NOMO-1 treated with dmso at 0.1 percent for 144 hours (cell line): ENCODE measurements at regions not wholly inside any gene's neighbourhood (a gene's known extent, or its start where the extent isn't known, plus 50 kb on each side); places are given as distances from the start of the nearest gene placed in this dataset.

Experiments used
- DNase-seq: peaks from one replicate; lab custom pipeline; 2025; ENCODE audit not compliant: unreplicated experiment; lab: John Stamatoyannopoulos, UW

DNA sequence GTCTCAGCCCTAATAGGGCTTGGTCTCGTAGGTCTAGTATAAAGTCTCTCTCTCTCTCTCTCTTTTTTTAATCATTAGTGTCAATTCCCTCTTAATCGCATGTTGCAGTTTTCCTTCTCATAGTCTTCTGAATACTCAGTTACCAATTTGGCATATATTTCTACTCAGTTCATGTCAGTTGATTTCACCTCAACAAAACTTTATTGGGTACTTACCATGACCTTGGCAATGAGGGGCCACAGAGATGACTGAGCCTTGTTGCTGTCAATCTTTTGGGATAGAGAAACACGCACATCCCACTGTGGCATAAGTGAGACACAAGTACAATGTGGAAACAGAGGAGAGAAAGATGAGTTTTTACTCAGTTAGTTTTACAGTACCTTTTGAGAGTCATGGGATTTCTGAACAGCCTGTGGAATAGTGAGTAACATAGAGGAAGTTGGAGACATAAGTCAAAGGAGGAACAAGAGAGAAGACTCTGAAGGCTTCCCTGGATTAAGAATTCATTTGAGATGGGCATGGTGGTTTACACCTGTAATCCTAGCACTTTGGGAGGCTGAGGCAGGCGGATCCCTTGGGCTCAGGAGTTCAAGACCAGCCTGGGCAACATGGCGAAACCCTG lies 150.2 kb upstream of the CBLB start:
- no peak for DNase-seq

DNA sequence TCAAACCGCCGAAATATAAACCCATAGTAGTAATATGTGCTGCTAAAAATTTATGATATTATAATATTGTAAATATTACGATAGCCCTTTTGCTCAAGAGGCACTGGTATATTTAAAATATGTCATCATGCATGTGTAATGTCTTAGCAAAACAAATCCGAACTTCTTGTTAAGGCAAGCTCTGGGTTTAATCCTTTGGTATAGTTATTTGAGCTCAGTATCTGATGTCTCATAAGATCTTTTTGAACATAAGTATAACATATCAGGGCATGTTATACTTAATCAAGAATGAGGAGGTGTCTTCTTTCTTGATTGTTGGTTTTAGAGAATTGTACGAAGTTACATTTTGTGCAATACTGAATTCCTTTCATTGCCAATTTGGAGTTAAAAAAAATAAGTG lies 154.1 kb upstream of the CBLB start:
- no peak for DNase-seq

DNA sequence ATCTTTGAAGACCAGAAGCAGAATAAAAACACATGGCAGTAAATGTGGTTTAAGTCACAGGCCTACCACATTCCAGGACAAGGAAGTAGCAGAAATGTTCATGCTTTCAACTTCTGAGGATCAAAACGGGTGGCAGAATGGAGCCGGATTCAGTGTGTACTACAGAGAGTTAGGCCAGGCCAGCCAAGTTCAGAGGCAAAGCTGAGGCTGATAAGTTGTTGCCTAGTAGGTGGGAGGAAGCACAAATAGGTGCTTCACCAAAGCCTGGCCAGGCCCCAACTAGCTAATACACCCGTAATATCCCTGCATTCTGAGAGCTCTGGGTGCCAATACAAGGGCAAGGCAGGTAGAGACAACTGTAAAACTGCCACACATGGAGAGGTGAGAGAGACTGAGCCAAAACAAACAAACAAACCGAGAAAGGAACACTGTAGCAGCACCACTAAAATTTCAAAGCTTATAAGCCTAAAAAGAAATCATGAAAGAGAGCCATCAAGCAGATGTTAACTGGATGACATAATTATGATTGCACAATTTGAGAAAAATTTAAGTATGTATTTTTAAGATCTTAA lies 156.4 kb upstream of the CBLB start:
- DNase-seq: no peak

DNA sequence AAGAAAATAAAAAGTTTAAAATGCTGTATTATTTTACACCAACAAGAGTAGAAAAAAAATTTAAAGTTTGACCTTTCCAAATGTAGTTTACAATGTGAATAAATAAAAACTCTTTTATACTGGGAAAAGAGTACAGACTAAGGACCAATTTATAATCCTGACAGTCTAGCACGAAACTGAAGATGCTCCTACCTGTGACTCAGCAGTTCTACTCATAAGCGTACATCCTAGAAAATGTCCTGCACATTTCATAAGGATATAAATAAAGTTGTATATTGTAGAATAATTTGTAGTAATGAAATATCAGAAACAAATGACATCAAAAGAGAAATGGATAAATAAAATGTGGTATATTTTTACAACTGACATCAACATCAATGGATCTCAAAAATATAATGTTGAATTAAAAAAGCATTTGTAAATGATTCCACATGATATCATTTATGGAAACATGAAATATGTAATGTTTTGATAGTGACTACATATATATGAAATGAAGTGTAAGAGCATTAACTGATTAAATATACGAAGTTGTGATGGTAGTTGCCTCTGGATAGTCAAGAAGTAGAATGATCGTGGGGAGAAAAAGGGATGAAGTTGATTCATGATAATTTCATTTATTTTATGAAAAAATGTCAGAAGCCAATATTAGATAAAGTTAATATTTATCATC lies 161.3 kb upstream of the CBLB start:
- no peak for DNase-seq

DNA sequence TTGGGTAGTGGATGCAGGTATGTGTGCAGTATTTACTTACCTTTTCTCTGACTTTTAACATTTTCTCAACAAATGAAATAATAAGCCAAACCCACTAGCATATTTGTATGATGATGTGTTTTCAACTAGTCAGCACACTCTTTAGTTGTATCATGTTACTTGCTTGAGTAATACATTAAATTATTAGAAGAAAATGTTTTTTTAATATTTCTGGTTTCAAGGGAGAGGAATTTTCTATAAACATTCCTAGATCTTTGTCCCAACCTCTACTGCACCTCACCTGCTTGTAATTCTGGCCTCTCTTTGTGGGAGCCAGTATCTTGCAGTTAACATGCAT lies 161.8 kb upstream of the CBLB start:
- no peak for DNase-seq

DNA sequence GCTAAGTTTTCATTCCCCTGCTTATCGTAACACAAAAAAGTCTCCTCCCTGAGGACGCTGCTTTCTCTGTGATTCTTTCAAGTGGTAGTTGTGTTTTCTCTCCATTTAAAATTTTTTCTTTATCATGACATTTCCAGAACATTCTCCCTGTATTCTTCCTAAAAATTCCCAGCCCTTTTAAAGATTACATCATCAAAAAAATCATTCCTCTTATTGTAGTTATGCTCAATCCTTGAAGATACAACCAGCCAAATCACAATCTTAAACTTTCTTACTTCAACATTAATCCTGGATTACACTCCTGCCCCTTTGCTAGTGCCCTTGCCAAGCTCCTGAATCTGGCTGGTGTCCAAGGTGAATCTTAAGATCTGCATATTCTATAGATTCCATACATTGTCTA lies 163.7 kb upstream of the CBLB start:
- DNase-seq: no peak

DNA sequence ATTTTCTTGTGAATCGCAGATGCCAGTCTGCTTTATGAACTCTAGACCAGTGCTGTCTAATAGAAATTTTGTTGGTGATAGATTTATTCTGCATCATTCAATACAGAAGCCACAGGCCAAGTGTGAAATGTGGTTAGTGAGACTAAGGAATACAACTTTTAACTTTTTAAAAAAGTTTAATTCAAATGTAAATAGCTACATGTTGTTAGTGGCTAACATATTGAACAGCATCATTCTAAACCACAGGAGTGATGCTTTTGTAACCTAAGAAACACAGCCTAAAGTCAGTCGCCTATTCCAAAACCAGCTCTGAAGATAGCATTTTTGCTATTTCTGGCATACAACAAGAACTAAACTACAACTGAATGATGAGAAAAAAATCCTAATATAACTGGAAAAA lies 164.8 kb upstream of the CBLB start:
- DNase-seq: no peak

DNA sequence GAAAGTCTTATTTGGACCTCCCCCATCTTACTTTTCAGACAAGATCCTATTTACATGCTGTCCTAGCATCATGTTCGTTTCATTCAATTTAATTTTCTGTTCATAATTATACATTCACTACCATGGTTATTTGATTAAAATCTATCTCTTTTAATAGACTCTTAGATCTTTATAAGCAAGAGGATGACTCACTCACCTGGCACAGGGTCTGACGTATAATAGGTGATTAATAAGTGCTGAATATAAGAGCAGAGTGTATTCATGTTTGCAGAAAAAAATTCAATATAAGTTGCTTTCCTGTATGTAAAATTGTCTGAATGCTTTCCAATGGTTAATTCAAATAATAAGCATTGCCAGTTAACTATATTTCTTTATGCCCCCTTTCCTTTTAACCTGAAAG lies 165.5 kb upstream of the CBLB start:
- no peak for DNase-seq

DNA sequence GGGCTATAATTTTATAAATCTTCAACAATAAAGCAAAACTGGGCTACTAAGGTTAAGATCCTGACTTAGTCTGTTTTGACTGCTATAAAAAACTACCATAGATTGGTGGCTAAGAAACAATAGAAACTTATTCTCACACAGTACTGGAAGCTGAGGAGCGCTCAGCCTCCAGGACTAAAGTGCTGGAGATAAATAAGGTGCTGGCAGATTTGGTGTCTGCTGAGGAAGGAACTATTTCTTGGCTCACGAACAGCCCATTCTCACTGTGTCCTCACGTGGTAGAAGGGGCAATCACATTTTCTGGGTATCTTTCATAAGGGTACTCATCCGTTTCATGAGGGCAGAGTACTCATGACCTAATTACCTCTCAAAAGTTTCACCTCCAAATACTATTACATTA lies 166.8 kb upstream of the CBLB start:
- no peak for DNase-seq

DNA sequence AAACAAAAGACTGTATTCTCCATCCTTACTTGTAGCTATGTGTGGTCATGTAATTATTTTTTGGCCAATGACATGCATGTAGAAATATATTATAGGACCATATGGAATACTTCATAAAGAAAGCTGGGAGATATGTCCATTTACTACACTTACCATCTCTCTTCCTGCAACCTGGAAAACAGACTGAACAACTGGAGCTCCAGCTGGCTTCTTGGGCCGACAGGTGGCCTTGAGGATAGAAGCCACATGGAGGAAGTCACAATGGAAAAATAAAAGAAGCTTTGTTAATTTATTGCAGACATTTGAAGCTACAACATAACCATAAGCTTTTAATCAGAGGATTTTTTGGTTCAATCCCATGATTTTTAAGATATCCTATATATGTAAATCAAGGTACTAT lies 167.9 kb upstream of the CBLB start:
- no peak for DNase-seq

DNA sequence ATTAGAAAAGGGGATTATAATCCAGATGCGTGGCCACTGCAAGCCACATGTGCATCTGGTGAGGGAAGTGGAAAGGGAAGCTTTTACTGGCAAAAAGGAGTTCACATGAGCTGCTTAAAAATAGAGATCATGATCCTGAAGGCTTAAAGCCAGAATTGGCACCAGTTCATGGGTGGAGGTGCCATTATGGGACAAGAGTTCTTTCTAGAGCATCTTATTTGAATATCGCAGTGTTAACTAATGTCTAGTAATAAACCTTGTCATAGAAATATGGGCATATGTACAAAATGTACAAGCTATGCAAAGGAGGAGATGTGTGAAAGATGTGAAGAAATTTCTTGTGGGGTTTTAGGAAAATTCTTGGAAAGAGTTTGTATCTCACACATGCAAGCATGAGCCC lies 178.4 kb upstream of the CBLB start:
- DNase-seq: no peak

DNA sequence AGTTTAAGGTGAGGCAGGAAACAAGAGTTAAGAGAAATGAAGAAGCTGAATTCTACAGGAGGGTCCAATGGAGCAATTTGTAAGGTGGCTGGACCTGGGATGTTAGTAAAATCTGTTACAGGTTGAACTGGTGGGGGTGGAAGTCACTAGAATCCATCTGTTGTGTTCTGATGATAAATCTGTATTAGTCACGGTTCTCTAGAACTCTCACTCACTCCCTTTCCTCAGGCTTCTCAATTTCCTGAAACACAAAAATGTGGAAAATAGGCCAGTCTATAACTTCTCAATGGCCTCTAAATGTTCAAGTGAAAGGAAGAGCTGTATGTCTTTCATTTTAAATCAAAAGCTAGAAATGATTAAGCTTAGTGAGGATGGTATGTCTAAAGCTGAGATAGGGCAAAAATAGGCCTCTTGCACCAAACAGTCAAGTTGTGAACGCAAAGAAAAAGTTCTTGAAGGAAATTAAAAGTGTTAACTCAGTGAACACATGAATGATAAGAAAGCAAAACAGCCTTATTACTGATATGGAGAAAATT lies 180.2 kb upstream of the CBLB start:
- DNase-seq: no peak

DNA sequence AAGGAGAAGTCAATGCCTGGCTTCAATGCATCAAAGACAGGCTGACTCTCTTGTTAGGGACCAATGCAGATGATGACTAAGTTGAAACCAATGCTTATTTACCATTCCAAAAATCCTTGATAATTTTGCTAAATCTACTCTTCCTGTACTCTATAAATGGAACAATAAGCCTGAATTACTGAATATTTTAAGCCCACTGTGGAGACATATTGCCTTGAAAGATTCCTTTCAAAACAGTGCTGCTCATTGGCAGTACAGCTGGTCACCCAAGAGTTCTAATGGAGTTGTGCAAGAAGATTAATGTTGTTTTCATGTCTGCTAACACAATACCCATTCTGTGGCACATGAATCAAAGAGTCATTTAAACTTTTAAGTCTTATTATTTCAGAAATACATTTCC lies 181.0 kb upstream of the CBLB start:
- no peak for DNase-seq

DNA sequence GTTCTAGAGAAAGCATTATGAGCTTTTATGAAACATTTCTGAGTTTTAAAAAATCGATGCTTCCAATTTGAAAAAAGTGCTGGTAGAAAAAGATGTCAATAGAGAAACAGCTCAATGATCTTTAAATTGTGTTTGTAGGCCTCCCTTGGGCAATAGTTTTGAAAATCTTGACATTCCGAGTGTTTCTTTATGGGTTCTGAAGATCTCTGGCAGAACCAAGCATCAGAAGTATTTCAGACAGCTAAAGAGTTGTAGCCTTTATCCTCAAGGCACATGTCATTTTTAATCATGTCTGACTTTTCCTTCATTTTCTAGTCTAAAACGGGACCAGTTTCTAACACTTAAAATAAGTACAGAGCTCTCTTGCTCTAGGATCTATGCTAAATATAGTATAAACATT lies 188.1 kb upstream of the CBLB start:
- DNase-seq: no peak

DNA sequence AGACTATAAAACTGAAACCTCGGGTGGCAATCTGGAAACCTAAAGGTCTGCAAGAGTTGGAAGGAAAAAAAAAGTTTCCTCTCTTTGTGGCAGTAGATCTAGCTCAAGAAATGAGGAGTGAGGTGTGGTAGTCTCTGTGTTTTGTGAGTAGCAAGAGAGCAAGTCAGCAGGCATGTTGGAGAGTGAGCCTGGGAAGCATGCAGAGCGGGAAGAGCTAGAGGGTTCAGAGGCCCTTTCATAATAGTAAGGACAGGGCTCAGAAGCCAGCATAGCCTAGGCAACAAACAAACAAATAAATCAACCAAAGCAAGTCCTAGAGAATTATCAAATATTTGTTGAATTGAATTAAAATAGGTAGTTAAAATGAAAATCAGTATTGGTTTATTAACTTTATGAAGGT lies 189.7 kb upstream of the CBLB start:
- DNase-seq: no peak

DNA sequence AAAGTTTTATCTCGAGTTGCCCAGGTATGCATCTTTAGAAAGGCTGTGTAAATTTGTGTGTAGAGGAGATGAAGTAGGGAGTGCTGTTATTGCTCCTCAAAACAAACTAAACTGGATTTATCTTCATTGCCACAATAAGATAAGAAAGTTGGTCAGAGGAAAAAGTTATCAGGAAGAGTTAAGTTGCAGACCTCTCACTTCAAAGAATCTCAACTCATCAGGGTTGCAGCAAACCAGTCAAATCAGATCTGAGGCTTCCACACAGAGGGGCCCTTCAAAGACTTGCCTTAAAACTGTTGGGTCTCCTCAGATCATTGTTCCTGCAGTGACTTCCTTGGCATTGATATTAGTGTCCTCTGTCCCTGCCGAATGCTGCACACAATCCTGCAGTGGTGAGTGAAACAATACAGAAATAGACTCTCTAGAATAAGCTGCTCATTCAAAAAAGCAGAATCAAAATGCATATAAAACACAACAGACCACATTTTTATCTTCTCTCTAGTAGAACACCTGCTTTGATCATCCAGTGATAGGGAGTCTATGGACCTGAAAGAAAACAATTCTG lies 191.2 kb upstream of the CBLB start:
- no peak for DNase-seq

DNA sequence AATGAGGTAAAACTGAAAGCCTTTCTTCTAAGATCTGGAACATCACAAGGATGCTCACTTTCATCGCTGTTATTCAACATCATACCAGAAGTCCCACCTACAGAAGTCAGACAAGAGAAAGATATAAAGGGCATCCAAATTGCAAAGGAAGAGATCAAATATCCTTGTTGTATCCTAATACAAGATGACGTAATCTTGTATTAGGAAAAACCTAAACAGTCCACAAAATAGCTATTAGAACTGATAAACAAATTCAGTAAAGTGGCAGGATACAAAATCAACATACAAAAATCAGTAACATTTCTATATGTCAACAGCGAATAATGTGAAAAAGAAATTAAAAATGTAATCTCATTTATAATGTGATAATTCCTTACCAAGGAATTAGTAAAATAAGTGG lies 195.1 kb upstream of the CBLB start:
- no peak for DNase-seq

DNA sequence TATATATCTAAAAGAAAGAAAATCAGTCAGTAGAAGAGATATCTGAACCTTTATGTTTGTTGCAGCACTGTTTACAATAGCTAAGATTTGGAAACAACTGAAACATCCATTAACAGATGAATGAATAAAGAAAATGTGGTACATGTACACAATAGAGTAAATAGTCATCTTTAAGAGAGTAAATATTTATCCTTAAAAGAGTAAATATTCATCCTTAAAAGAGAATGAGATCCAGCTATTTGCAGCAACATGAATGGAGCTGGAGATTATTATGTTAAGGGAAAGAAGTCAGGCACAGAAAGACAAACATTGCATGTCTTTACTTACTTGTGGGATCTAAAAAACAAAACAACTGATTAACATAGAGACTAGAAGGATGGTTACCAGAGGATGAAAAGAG lies 197.0 kb upstream of the CBLB start:
- no peak for DNase-seq

DNA sequence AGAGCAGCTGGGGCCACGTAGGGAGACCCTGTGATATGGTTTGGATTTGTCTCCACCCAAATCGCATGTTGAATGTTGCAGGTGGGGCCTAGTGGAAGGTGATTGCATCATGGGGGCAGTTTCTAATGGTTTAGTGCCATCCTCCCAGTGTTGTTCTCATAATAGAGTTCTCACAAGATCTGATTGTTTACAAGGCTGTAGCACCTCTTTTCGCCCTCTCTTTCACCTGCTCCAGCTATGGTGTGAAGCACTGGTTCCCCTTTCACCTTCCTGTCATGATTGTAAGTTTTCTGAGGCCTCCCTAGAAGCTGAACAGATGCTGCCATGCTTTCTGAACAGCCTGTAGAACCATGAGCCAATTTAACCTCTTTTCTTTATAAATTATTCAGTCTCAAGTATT lies 198.9 kb upstream of the CBLB start:
- DNase-seq: no peak

DNA sequence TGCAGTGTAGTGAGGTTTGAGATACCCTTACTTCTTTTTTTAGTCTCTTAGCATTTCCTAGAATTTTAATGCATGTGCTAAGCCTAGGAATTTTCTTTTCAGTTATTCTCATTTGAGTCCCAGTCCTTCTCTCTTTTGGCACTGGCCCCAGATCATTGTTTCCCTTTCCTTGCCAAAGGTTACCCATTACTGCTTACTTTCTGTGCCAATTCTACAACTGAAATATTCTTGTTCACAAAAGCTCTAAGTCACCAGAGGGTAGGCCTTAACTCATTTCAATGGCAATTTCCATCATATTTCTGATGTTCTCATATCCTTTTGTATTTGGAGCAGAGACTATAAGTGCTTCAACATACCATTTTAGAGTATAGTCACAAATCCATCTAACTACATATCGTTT lies 199.6 kb upstream of the CBLB start:
- no peak for DNase-seq

DNA sequence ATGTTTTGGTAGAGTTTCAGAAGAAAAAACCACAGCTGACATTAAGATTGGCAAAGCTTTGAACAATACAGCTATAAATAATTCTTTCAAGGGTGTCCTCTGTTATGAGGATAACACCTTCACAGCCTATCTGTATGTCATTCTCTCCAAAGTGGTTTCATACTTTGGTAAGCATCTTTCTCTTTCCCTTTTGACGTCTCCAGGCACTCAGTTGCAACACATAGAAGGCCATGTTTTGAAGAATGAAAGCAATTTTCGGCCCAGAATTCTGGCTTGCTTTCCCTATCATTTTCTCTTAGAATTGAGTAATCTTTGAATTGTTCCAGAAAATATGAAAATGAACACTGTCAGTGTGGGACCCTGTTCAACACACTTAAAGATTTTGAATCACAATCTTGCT lies 200.0 kb upstream of the CBLB start:
- DNase-seq: no peak

DNA sequence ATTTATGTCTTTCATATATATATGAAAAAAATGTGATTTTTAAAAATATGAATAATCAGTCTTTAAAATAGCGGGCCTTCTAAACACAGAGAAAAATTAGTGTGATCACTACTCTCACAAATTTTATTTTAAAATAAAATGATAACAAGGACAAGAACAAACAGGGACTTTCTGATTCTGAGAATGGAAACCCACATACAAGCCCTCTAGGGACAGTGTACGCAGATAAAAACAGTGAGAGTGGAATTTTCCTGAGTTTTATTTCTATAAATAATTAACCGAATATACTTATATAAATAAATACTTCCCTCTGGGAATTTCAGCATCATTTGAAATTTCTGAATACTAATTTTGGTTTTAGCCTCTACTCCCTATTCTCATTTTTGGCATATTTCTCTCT lies 201.4 kb upstream of the CBLB start:
- no peak for DNase-seq

DNA sequence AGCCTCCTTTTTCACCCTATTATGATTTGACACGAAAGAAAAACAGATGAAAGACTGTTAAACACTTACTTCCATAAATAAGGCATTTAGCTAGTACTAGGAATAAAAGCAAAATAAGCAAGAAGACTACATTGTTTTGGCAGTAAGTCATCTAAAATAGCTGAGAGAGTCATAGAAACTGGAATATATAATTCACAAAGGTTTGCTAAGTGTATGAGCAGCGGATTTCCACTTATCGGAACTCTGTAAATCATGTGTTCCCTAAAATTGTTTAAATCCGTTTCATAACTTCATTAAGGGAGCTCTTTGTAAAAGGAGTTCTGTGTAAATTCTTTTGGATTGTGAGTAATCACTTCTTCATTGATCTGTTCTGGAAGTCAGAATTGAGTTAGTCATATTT lies 202.5 kb upstream of the CBLB start:
- no peak for DNase-seq
